SK-N-SH treated with all-trans-retinoic acid at 6 μM for 48 hours (cell line): ENCODE measurements at regions not wholly inside any gene's neighbourhood (a gene's known extent, or its start where the extent isn't known, plus 50 kb on each side); places are given as distances from the start of the nearest gene placed in this dataset.

ENCODE experiments used
- ARNTL ChIP-seq: fragments of 450-650 bp; formaldehyde crosslinking; IDR thresholded peaks from 2 replicates; pipeline ENCODE4 v1.5.0; 2020; ENCODE audit warnings: low read depth, mild to moderate bottlenecking, moderate library complexity, borderline replicate concordance
- ESRRG ChIP-seq: fragments of 250-450 bp; sonication (Bioruptor Pico); IDR thresholded peaks from 2 replicates; pipeline ENCODE4 v1.6.1; 2021; ENCODE audit warnings: mild to moderate bottlenecking
- GLIS3 ChIP-seq: fragments of 250-450 bp; sonication (Bioruptor Pico); IDR thresholded peaks from 2 replicates; pipeline ENCODE4 v1.5.0; 2020; ENCODE audit warnings: mild to moderate bottlenecking, moderate library complexity
- TCF4 ChIP-seq: fragments of 250-450 bp; sonication (Bioruptor Pico); IDR thresholded peaks from 2 replicates; pipeline ENCODE4 v1.8.0; 2021; ENCODE audit warnings: mild to moderate bottlenecking, moderate library complexity, borderline replicate concordance
- ZC3H10 ChIP-seq: fragments of 250-450 bp; sonication (Bioruptor Pico); IDR thresholded peaks from 2 replicates; pipeline ENCODE4 v1.5.1; 2021; ENCODE audit warnings: mild to moderate bottlenecking, moderate library complexity
- ZFP3 ChIP-seq: fragments of 250-450 bp; sonication (Bioruptor Pico); IDR thresholded peaks from 2 replicates; pipeline ENCODE4 v1.5.0; 2020; ENCODE audit warnings: mild to moderate bottlenecking, moderate library complexity
- ZNF70 ChIP-seq: fragments of 450-650 bp; formaldehyde crosslinking; IDR thresholded peaks from 2 replicates; pipeline ENCODE4 v1.5.0; 2020; ENCODE audit warnings: mild to moderate bottlenecking, moderate library complexity
- TF ChIP-seq, protein P1 (sequence below): fragments of 250-450 bp; sonication (Bioruptor Pico); IDR thresholded peaks from 2 replicates; pipeline ENCODE4 v1.8.0; 2020; ENCODE audit warnings: mild to moderate bottlenecking, moderate library complexity, borderline replicate concordance

DNA sequence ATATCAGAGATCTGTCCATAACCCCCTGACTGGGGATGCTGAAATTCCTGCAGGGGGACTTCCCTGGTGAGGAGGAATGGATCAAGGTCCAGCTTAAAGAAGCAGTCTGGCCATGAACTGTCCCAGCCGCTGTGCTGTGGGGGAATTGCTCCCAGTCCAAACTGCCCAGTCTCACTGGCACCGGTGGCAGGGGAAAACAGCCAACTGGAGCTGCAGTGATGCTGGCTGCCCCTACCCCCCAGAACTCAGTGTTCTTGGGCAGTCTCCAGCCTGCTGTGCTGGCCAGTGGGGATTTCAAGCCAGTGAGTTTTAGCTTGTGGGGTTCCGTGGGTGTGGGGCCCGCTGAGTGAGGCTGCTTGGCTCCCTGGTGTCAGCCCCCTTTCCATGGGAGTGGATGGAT lies 306.5 kb upstream of the RPS23 start:
- TF ChIP-seq ZNF70 (no peak), GLIS3 (CRISPR knock-in tag) (no peak), ESRRG (CRISPR knock-in tag) (no peak), ZFP3 (CRISPR knock-in tag) (no peak), TCF4 (CRISPR knock-in tag) (no peak), ARNTL (CRISPR knock-in tag) (no peak), ZC3H10 (CRISPR knock-in tag) (no peak)
- TF ChIP-seq, protein P1, sequence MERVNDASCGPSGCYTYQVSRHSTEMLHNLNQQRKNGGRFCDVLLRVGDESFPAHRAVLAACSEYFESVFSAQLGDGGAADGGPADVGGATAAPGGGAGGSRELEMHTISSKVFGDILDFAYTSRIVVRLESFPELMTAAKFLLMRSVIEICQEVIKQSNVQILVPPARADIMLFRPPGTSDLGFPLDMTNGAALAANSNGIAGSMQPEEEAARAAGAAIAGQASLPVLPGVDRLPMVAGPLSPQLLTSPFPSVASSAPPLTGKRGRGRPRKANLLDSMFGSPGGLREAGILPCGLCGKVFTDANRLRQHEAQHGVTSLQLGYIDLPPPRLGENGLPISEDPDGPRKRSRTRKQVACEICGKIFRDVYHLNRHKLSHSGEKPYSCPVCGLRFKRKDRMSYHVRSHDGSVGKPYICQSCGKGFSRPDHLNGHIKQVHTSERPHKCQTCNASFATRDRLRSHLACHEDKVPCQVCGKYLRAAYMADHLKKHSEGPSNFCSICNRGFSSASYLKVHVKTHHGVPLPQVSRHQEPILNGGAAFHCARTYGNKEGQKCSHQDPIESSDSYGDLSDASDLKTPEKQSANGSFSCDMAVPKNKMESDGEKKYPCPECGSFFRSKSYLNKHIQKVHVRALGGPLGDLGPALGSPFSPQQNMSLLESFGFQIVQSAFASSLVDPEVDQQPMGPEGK (CRISPR knock-in tag) = no peak
